ENCODE measurements at regions not wholly inside any gene's neighbourhood (a gene's known extent, or its start where the extent isn't known, plus 50 kb on each side); places are given as distances from the start of the nearest gene placed in this dataset.

DNA sequence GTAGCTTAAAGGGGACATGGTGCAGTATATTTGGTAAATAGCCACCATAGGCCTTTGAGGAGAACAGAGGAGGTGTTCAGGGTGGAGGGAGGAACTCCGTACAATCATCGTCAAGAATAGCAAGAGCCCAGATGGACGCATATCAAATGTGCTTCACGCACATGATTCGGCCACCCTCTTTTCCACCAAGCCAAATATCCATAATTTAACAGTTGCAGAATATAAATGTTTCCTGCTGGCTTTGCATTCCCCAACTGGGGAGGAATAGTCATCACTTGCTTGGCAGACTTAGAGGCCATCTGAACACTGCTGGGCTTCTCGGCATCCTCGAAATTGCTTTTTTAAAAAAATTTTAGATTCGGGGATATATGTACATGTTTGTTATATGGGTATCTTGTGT lies 111.9 kb upstream of the ERCC4 start (continued):
- TF ChIP-seq EGR1 (IDR thresholded peaks at IDR 0.05; ENCODE audit: low read depth in 2 of 2): no peak
- TF ChIP-seq NR2F2 (IDR thresholded peaks at IDR 0.05): no peak
- TF ChIP-seq, protein P1, sequence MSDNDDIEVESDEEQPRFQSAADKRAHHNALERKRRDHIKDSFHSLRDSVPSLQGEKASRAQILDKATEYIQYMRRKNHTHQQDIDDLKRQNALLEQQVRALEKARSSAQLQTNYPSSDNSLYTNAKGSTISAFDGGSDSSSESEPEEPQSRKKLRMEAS (IDR thresholded peaks at IDR 0.05): no peak
- no peak for TF ChIP-seq RAD21 (IDR thresholded peaks at IDR 0.05)
- TF ChIP-seq, protein P2, sequence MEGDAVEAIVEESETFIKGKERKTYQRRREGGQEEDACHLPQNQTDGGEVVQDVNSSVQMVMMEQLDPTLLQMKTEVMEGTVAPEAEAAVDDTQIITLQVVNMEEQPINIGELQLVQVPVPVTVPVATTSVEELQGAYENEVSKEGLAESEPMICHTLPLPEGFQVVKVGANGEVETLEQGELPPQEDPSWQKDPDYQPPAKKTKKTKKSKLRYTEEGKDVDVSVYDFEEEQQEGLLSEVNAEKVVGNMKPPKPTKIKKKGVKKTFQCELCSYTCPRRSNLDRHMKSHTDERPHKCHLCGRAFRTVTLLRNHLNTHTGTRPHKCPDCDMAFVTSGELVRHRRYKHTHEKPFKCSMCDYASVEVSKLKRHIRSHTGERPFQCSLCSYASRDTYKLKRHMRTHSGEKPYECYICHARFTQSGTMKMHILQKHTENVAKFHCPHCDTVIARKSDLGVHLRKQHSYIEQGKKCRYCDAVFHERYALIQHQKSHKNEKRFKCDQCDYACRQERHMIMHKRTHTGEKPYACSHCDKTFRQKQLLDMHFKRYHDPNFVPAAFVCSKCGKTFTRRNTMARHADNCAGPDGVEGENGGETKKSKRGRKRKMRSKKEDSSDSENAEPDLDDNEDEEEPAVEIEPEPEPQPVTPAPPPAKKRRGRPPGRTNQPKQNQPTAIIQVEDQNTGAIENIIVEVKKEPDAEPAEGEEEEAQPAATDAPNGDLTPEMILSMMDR (IDR thresholded peaks at IDR 0.05; ENCODE audit: low read depth, low read length, missing input control): no peak
- TF ChIP-seq FOXA2 (IDR thresholded peaks at IDR 0.05): no peak
- no peak for TF ChIP-seq RXRA (IDR thresholded peaks at IDR 0.05)

DNA sequence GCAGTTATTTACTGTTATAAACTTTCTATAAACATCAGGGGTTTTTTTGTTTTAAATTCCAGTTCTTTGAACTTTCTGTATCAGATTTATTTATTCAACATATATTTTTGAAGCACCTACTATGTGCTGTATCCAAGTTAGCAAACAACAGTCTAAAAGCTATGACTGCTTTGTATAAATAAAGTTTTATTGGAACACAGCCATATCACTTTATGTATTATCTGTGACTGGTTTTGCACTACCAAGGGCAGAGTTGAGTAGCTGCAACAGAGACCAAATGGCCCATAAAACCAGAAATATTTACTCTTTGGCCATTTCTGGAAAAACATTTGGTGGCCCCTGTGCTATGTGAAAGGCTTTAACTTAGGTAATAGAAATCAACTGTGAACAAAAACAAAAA lies 110.2 kb upstream of the ERCC4 start:
- no peak for DNase-seq (ENCODE audit: low spot score)
- Histone ChIP-seq H3K9ac (ENCODE audit: low read depth in 1 of 2, low read length in 2 of 2) (no peak overlapping the region), H3K9me3 (ENCODE audit: control insufficient read depth in 4 of 4, low read length in 3 of 4) (no peaks in the 10 kb centered on the region), H3K36me3 (ENCODE audit: control insufficient read depth in 4 of 4, insufficient read depth in 3 of 4, low read depth in 1 of 4, low read length in 3 of 4) (no peaks in the 10 kb centered on the region), H3K27ac (ENCODE audit: low read depth in 1 of 2, low read length in 2 of 2) (no peak overlapping the region), H3K27me3 (ENCODE audit: control insufficient read depth in 4 of 4, insufficient read depth in 4 of 4, low read length in 3 of 4) (no peaks in the 10 kb centered on the region), H3K4me3 (ENCODE audit: low read depth in 1 of 3, low read length in 3 of 3) (no peak overlapping the region), H3K4me1 (ENCODE audit: control insufficient read depth in 4 of 4, insufficient read depth in 4 of 4, low read length in 3 of 4) (no peaks in the 10 kb centered on the region)
- TF ChIP-seq TAF1 (conservative IDR thresholded peaks at IDR 0.05): no peak
- TF ChIP-seq, protein P2 (IDR thresholded peaks at IDR 0.05; ENCODE audit: low read depth, low read length, missing input control): no peak
- no peak for TF ChIP-seq EGR1 (IDR thresholded peaks at IDR 0.05; ENCODE audit: low read depth in 2 of 2)
- TF ChIP-seq FOXA2 (IDR thresholded peaks at IDR 0.05): no peak
- no peak for TF ChIP-seq JUND (IDR thresholded peaks at IDR 0.05)
- TF ChIP-seq, protein P1 (IDR thresholded peaks at IDR 0.05): no peak
- TF ChIP-seq, protein P3, sequence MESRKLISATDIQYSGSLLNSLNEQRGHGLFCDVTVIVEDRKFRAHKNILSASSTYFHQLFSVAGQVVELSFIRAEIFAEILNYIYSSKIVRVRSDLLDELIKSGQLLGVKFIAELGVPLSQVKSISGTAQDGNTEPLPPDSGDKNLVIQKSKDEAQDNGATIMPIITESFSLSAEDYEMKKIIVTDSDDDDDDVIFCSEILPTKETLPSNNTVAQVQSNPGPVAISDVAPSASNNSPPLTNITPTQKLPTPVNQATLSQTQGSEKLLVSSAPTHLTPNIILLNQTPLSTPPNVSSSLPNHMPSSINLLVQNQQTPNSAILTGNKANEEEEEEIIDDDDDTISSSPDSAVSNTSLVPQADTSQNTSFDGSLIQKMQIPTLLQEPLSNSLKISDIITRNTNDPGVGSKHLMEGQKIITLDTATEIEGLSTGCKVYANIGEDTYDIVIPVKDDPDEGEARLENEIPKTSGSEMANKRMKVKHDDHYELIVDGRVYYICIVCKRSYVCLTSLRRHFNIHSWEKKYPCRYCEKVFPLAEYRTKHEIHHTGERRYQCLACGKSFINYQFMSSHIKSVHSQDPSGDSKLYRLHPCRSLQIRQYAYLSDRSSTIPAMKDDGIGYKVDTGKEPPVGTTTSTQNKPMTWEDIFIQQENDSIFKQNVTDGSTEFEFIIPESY (IDR thresholded peaks at IDR 0.05): no peak
- no peak for TF ChIP-seq GABPA (IDR thresholded peaks at IDR 0.05 in 1 of 2, conservative IDR thresholded peaks at IDR 0.05 in 1 of 2)
- no peak for TF ChIP-seq HNF4G (IDR thresholded peaks at IDR 0.05)

DNA sequence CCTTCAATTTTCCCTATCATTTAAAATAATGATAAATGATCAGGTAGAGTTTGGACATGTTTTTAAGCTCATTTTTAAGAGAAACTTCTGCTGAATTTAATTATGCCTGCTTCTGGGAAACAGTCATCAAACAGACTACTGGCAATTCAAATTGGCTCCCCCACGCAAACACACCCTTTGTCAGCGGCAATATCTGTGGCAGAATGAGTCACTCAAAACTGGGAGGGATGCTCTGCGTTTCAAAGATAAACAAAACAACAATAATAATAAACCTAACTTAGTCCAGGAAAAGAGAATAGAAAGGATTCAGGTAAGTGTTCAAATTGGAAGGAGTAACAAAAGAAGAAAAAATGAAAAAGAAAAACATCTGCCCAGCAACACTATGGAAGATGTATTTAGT lies 108.1 kb upstream of the ERCC4 start:
- no peaks in the 10 kb centered on the region for H3K9me3 ChIP-seq (ENCODE audit: control insufficient read depth in 4 of 4, low read length in 3 of 4)
- 63% methylated on average over 3 of the region's 3 CpGs for WGBS
- H3K4me1 ChIP-seq (ENCODE audit: control insufficient read depth in 4 of 4, insufficient read depth in 4 of 4, low read length in 3 of 4): no peaks in the 10 kb centered on the region
- no peak overlapping the region for H3K27ac ChIP-seq (ENCODE audit: low read depth in 1 of 2, low read length in 2 of 2)
- H3K4me3 ChIP-seq (ENCODE audit: low read depth in 1 of 3, low read length in 3 of 3): no peak overlapping the region
- H3K9ac ChIP-seq (ENCODE audit: low read depth in 1 of 2, low read length in 2 of 2): no peak overlapping the region
- H3K27me3 ChIP-seq (ENCODE audit: control insufficient read depth in 4 of 4, insufficient read depth in 4 of 4, low read length in 3 of 4): no peaks in the 10 kb centered on the region
- no peak for DNase-seq (ENCODE audit: low spot score)
- no peaks in the 10 kb centered on the region for H3K36me3 ChIP-seq (ENCODE audit: control insufficient read depth in 4 of 4, insufficient read depth in 3 of 4, low read depth in 1 of 4, low read length in 3 of 4)
- TF ChIP-seq, protein P4, sequence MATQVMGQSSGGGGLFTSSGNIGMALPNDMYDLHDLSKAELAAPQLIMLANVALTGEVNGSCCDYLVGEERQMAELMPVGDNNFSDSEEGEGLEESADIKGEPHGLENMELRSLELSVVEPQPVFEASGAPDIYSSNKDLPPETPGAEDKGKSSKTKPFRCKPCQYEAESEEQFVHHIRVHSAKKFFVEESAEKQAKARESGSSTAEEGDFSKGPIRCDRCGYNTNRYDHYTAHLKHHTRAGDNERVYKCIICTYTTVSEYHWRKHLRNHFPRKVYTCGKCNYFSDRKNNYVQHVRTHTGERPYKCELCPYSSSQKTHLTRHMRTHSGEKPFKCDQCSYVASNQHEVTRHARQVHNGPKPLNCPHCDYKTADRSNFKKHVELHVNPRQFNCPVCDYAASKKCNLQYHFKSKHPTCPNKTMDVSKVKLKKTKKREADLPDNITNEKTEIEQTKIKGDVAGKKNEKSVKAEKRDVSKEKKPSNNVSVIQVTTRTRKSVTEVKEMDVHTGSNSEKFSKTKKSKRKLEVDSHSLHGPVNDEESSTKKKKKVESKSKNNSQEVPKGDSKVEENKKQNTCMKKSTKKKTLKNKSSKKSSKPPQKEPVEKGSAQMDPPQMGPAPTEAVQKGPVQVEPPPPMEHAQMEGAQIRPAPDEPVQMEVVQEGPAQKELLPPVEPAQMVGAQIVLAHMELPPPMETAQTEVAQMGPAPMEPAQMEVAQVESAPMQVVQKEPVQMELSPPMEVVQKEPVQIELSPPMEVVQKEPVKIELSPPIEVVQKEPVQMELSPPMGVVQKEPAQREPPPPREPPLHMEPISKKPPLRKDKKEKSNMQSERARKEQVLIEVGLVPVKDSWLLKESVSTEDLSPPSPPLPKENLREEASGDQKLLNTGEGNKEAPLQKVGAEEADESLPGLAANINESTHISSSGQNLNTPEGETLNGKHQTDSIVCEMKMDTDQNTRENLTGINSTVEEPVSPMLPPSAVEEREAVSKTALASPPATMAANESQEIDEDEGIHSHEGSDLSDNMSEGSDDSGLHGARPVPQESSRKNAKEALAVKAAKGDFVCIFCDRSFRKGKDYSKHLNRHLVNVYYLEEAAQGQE (IDR thresholded peaks at IDR 0.05): no peak
- TF ChIP-seq RAD21 (IDR thresholded peaks at IDR 0.05) (no peak), JUND (IDR thresholded peaks at IDR 0.05) (no peak), TAF1 (conservative IDR thresholded peaks at IDR 0.05) (no peak), RXRA (IDR thresholded peaks at IDR 0.05) (no peak), HNF4G (IDR thresholded peaks at IDR 0.05) (no peak), FOXA1 (IDR thresholded peaks at IDR 0.05) (no peak), FOXA2 (IDR thresholded peaks at IDR 0.05) (no peak), GABPA (IDR thresholded peaks at IDR 0.05 in 1 of 2, conservative IDR thresholded peaks at IDR 0.05 in 1 of 2) (no peak)
- TF ChIP-seq, protein P2 (IDR thresholded peaks at IDR 0.05; ENCODE audit: low read depth, low read length, missing input control): no peak

Measured in liver (tissue), 8 donors.